ENCODE measurements at regions not wholly inside any gene's neighbourhood (a gene's known extent, or its start where the extent isn't known, plus 50 kb on each side); places are given as distances from the start of the nearest gene placed in this dataset.

DNA sequence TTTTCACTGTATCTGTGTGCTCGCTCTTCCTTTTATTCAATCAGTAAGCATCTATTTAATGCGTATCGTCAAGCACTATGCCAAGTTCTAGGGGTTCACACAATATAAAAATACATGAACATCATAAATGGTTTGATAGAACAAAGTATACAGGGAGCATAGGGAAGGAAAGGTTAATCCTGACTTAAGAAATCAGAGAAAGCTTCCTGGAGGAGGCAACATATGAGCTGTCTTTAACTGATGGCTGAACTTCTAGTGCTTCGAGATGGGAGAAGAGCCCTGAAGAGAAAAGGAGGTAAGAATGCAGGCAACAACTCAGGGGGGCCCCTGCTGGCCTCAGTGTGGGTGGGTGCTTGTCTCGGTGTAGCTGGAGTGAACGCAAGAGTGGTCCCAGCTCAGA lies 63.6 kb upstream of the GALNT2 start:
- Histone ChIP-seq H3K27me3 (no peaks in the 10 kb centered on the region), H3K4me1 (peaks cover 3 to 25% (median 9%) of the 10 kb centered on the region in 4 donors), H3K27ac (no peak overlapping the region), H3K9me3 (no peaks in the 10 kb centered on the region), H3K4me3 (no peak overlapping the region), H3K36me3 (no peaks in the 10 kb centered on the region)
- no peak for TF ChIP-seq CTCF (IDR thresholded peaks at IDR 0.05)
- intact Hi-C loops (cut with DNase I; ENCODE audit: low total_unique reads) = no loop called here
- no peak for DNase-seq

- no peak for DNase-seq
- Histone ChIP-seq H3K36me3 (no peaks in the 10 kb centered on the region), H3K4me3 (no peak overlapping the region), H3K27me3 (no peaks in the 10 kb centered on the region), H3K27ac (no peak overlapping the region), H3K9me3 (no peaks in the 10 kb centered on the region), H3K4me1 (peaks cover 0 to 9% (median 0%) of the 10 kb centered on the region in 4 donors)
- no peak for TF ChIP-seq CTCF (IDR thresholded peaks at IDR 0.05)
- intact Hi-C loops (cut with DNase I; ENCODE audit: low total_unique reads) = no loop called here
Measured at GRCh38 chr1:230005040-230005439, 62.0 kb upstream of the GALNT2 start.

GRCh38 chr1:230008721-230009120 lies 58.3 kb upstream of the GALNT2 start:
- no peaks in the 10 kb centered on the region for H3K27me3 ChIP-seq
- H3K36me3 ChIP-seq = no peaks in the 10 kb centered on the region
- intact Hi-C loops (cut with DNase I; ENCODE audit: low total_unique reads) = no loop called here
- no peaks in the 10 kb centered on the region for H3K4me1 ChIP-seq
- no peak overlapping the region for H3K4me3 ChIP-seq
- no peaks in the 10 kb centered on the region for H3K9me3 ChIP-seq
- no peak for DNase-seq
- no peak for TF ChIP-seq CTCF (IDR thresholded peaks at IDR 0.05)
- no peak overlapping the region for H3K27ac ChIP-seq

DNA sequence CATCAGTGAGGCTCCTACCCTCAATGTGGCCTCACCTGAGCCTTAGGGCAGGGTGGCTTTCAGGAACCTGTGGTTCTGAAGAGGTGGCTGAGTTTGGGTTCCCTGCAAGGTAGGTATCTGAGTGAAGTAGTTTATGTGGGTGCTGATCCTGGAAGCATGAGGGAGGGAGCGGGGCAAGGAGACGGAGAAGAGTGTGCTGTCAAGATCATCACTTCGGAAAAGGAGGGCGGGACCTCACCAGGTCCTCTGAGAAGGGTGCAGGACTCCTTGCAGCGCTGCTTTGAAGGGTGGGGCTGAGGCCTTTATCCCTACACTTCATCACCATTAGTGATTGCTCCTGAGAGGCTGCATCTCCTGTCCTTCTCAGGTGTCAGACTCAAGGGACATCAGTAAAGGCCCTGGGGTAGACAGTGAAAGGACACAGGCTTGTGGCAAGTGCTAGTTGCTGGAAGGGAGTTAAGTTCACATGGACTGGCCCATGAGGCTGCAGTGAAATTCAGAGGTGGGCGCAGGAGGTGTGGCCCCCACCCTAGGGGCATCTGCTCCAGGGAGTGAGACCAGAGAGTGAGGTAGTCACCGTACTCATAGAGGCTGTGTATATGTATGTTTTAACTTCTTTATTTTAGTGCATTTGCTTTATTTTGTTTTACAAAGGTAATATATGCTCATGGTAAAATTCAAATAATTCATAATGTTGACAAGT lies 57.3 kb upstream of the GALNT2 start:
- Histone ChIP-seq H3K27me3 (no peaks in the 10 kb centered on the region), H3K9me3 (no peaks in the 10 kb centered on the region), H3K27ac (no peak overlapping the region), H3K4me3 (no peak overlapping the region), H3K4me1 (no peaks in the 10 kb centered on the region), H3K36me3 (no peaks in the 10 kb centered on the region)
- intact Hi-C loops (cut with DNase I; ENCODE audit: low total_unique reads) = no loop called here
- no peak for DNase-seq
- TF ChIP-seq CTCF (IDR thresholded peaks at IDR 0.05) = no peak

- no peak for TF ChIP-seq CTCF (IDR thresholded peaks at IDR 0.05)
- intact Hi-C loops (cut with DNase I; ENCODE audit: low total_unique reads) = no loop called here
- no peaks in the 10 kb centered on the region for H3K36me3 ChIP-seq
- no peak for DNase-seq
- no peaks in the 10 kb centered on the region for H3K9me3 ChIP-seq
- H3K4me3 ChIP-seq = no peak overlapping the region
- no peaks in the 10 kb centered on the region for H3K4me1 ChIP-seq
- no peaks in the 10 kb centered on the region for H3K27me3 ChIP-seq
- no peak overlapping the region for H3K27ac ChIP-seq
Measured at GRCh38 chr1:230010603-230011332, 56.3 kb upstream of the GALNT2 start.
